Progenitor cell of endocrine pancreas (in vitro differentiated cells): ENCODE measurements at regions not wholly inside any gene's neighbourhood (a gene's known extent, or its start where the extent isn't known, plus 50 kb on each side); places are given as distances from the start of the nearest gene placed in this dataset.

Experiments used
- DNase-seq: peaks from one replicate; pipeline ENCODE4 v3.0.0; 2021; ENCODE audit warnings: low spot score; ENCODE audit not compliant: unreplicated experiment
- H3K27ac Mint-ChIP-seq: 2 replicates; pipeline ENCODE4 v1.8.0; 2021; ENCODE audit warnings: mild to moderate bottlenecking, moderate library complexity, mixed read lengths
- H3K27me3 Mint-ChIP-seq: 2 replicates; pipeline ENCODE4 v1.8.0; 2021; ENCODE audit warnings: mixed read lengths
- H3K36me3 Mint-ChIP-seq: 2 replicates; pipeline ENCODE4 v1.8.0; 2022; ENCODE audit warnings: mixed read lengths; ENCODE audit not compliant: insufficient read depth
- H3K4me1 Mint-ChIP-seq: 2 replicates; pipeline ENCODE4 v1.8.0; 2021; ENCODE audit warnings: low read depth, mixed read lengths
- H3K4me3 Mint-ChIP-seq: 2 replicates; pipeline ENCODE4 v1.8.0; 2021; ENCODE audit warnings: low read depth, mild to moderate bottlenecking, moderate library complexity, mixed read lengths
- H3K9me3 Mint-ChIP-seq: 2 replicates; pipeline ENCODE4 v1.8.0; 2021; ENCODE audit warnings: low read depth, mixed read lengths
- TF ChIP-seq, protein P1 (sequence below): fragments of 200-600 bp; sonication (generic); IDR thresholded peaks from one replicate; pipeline ENCODE4 v1.5.0; 2021; ENCODE audit warnings: antibody characterized with exemption, mild to moderate bottlenecking; ENCODE audit not compliant: unreplicated experiment

DNA sequence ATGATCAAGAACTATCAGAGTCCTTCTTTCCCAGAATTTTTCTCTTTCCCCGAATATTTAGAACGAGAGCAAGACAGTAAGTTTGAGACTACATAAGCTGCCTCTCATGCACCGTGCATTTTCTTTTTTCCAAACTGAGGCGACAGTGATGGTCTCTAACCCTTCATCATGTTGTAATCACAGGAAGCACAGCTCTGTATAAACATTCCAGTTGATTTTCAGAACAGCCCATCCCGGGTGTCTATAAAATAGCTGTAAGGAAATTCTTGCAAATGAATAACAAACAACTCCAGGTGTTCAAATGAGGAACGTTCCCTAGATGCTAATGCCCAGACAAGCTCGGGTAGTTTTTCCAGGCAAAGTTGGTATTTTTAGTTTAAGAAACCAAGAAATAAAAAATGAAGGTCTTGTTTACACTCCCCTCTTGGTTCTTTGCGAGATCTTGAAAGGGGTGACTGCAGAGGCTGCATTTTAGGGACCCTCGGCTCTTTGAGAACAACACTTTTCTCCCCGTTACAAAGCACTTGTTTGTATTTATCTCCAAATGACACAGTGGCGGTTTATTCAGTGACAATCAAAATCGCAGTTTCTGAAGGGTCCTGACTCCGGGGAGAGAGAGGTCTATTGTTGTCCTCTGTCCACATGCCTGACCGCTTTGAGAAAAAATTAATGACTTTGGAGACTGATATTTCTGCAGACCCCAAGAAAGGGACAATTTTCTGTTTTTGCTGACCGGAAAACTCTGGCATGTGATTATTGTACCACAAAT, 101.1 kb upstream of the NCK2 start:
- DNase-seq: no peak
- Mint-ChIP-seq H3K27me3 (peaks cover 34% of the 10 kb centered on the region), H3K4me3 (no peak overlapping the region), H3K4me1 (peaks cover 38% of the 10 kb centered on the region), H3K36me3 (no peaks in the 10 kb centered on the region), H3K27ac (peak overlapping the region; percentile 28), H3K9me3 (no peaks in the 10 kb centered on the region)
- TF ChIP-seq, protein P1, sequence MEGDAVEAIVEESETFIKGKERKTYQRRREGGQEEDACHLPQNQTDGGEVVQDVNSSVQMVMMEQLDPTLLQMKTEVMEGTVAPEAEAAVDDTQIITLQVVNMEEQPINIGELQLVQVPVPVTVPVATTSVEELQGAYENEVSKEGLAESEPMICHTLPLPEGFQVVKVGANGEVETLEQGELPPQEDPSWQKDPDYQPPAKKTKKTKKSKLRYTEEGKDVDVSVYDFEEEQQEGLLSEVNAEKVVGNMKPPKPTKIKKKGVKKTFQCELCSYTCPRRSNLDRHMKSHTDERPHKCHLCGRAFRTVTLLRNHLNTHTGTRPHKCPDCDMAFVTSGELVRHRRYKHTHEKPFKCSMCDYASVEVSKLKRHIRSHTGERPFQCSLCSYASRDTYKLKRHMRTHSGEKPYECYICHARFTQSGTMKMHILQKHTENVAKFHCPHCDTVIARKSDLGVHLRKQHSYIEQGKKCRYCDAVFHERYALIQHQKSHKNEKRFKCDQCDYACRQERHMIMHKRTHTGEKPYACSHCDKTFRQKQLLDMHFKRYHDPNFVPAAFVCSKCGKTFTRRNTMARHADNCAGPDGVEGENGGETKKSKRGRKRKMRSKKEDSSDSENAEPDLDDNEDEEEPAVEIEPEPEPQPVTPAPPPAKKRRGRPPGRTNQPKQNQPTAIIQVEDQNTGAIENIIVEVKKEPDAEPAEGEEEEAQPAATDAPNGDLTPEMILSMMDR: no peak

GRCh38 chr2:105641389-105641811, 103.3 kb upstream of the NCK2 start:
- Mint-ChIP-seq H3K4me1 (peaks cover 30% of the 10 kb centered on the region), H3K27me3 (peaks cover 28% of the 10 kb centered on the region), H3K9me3 (no peaks in the 10 kb centered on the region), H3K4me3 (no peak overlapping the region), H3K27ac (no peak overlapping the region), H3K36me3 (no peaks in the 10 kb centered on the region)
- DNase-seq: no peak
- TF ChIP-seq, protein P1: no peak

- H3K9me3 Mint-ChIP-seq: no peaks in the 10 kb centered on the region
- peaks cover 25% of the 10 kb centered on the region for H3K4me1 Mint-ChIP-seq
- H3K4me3 Mint-ChIP-seq: no peak overlapping the region
- no peak for DNase-seq
- no peaks in the 10 kb centered on the region for H3K36me3 Mint-ChIP-seq
- no peak overlapping the region for H3K27ac Mint-ChIP-seq
- TF ChIP-seq, protein P1: no peak
- H3K27me3 Mint-ChIP-seq: peaks cover 35% of the 10 kb centered on the region
Observed at GRCh38 chr2:105640246-105640645, 104.5 kb upstream of the NCK2 start.

DNA sequence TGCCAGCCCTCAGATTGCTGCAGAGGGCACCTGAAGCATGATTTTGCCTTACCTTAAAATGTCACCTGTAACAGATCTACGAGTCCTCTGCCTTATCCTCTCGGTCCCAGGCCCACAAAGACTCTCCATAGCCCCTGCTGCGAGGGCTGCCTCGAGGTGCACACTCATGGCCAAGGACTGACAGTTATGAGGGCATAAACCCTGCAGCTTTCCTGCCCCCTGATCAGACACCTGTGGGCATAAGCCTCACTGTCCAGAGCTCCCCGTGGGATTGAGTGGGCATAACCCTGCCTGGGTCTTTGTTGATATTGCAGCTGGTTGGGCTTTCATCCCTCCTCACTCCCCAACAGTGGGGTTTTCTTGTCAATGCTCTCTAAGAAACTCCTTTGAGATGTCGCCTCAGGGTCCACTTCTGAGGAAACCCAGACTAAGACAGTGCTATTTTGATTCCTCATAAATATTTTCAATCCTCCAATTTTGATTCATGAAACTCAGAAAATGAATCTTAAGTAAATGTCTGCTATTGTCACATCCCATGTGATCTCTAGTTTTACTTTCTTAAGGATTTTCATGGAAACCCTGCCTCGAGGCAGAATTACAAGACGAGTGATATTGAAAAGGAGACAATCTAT, 108.5 kb upstream of the NCK2 start:
- Mint-ChIP-seq H3K4me1 (peaks cover 2% of the 10 kb centered on the region), H3K36me3 (no peaks in the 10 kb centered on the region), H3K9me3 (no peaks in the 10 kb centered on the region), H3K27ac (no peak overlapping the region), H3K27me3 (peaks cover 19% of the 10 kb centered on the region), H3K4me3 (no peak overlapping the region)
- TF ChIP-seq, protein P1: no peak
- no peak for DNase-seq

DNA sequence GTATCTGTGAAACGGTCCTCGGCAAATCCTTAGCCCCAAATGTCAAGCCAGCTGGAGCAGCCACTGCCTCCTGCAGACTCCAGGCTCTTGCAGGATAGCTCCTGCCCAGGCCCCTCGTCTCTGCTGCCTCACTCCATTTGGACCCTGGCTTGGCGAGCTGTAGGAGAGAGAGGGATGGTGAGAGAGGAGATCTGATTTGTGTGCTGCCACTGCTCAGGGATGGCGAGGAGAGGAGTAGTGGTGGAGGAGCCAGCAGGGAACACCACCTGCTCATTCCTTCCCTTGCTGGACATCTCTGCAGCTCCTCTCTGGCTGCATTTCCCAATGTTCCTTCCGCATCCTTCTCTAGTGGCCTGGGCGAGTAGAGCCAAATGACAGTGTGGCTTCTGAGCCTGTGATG, 109.1 kb upstream of the NCK2 start:
- no peak overlapping the region for H3K4me3 Mint-ChIP-seq
- no peaks in the 10 kb centered on the region for H3K9me3 Mint-ChIP-seq

More for the DNA sequence above, 109.1 kb upstream of the NCK2 start:
- peaks cover 19% of the 10 kb centered on the region for H3K27me3 Mint-ChIP-seq
- H3K27ac Mint-ChIP-seq: no peak overlapping the region
- DNase-seq: no peak
- peaks cover 2% of the 10 kb centered on the region for H3K4me1 Mint-ChIP-seq
- TF ChIP-seq, protein P1: no peak
- no peaks in the 10 kb centered on the region for H3K36me3 Mint-ChIP-seq
